ENCODE measurements at regions not wholly inside any gene's neighbourhood (a gene's known extent, or its start where the extent isn't known, plus 50 kb on each side); places are given as distances from the start of the nearest gene placed in this dataset.
"Not testable (repeated sequence)": the region's sequence is repeated elsewhere in the genome, so short reads cannot be mapped to it uniquely, and the experiment has no call there.

GRCh38 chr2:187890690-187891089 lies 336.5 kb upstream of the TFPI start:
- no peak for DNase-seq (ENCODE audit: missing footprints)
- no peak for ATAC-seq
- intact Hi-C loops (cut with DNase I) = no loop called here

GRCh38 chr2:187900021-187900420 lies 345.8 kb upstream of the TFPI start:
- no peak for DNase-seq (ENCODE audit: missing footprints)
- intact Hi-C loops (cut with DNase I) = no loop called here
- ATAC-seq = no peak

GRCh38 chr2:187906021-187906420 lies 351.8 kb upstream of the TFPI start:
- DNase-seq (ENCODE audit: missing footprints) (no peak), ATAC-seq (no peak)
- intact Hi-C loops (cut with DNase I) = no loop called here

- intact Hi-C loops (cut with DNase I) = not testable (repeated sequence)
Measured at GRCh38 chr2:187910922-187911321, 356.7 kb upstream of the TFPI start.

GRCh38 chr2:187912950-187913349 lies 358.7 kb upstream of the TFPI start:
- no peak for ATAC-seq
- intact Hi-C loops (cut with DNase I) = no loop called here
- DNase-seq (ENCODE audit: missing footprints) = no peak

More at GRCh38 chr2:187910922-187911321, 356.7 kb upstream of the TFPI start:
- ATAC-seq; DNase-seq (ENCODE audit: missing footprints): not testable (repeated sequence)

GRCh38 chr2:187915810-187916209 lies 361.6 kb upstream of the TFPI start:
- DNase-seq (ENCODE audit: missing footprints) = no peak
- intact Hi-C loops (cut with DNase I) = no loop called here
- no peak for ATAC-seq

- ATAC-seq (no peak), DNase-seq (ENCODE audit: missing footprints) (no peak)
- intact Hi-C loops (cut with DNase I) = no loop called here
Measured at GRCh38 chr2:187916799-187917198, 362.6 kb upstream of the TFPI start.

- intact Hi-C loops (cut with DNase I) = no loop called here
- no peak for ATAC-seq
Measured at GRCh38 chr2:187917535-187917934, 363.3 kb upstream of the TFPI start.

GRCh38 chr2:187918996-187919821 lies 365.0 kb upstream of the TFPI start:
- no peak for ATAC-seq
- DNase-seq (ENCODE audit: missing footprints) = no peak
- intact Hi-C loops (cut with DNase I) = no loop called here

More at GRCh38 chr2:187917535-187917934, 363.3 kb upstream of the TFPI start:
- no peak for DNase-seq (ENCODE audit: missing footprints)

GRCh38 chr2:187920511-187920910 lies 366.3 kb upstream of the TFPI start:
- DNase-seq (ENCODE audit: missing footprints) (no peak), ATAC-seq (no peak)
- intact Hi-C loops (cut with DNase I) = no loop called here

- DNase-seq (ENCODE audit: missing footprints) = no peak
- ATAC-seq = no peak
- intact Hi-C loops (cut with DNase I) = no loop called here
Measured at GRCh38 chr2:187922846-187923245, 368.6 kb upstream of the TFPI start.

- DNase-seq (ENCODE audit: missing footprints) = no peak
- ATAC-seq = no peak
- intact Hi-C loops (cut with DNase I) = no loop called here
Measured at GRCh38 chr2:187924293-187924692, 367.4 kb upstream of the GULP1 start.

GRCh38 chr2:187934236-187934635 lies 357.4 kb upstream of the GULP1 start:
- peak; percentile 37 for ATAC-seq
- no peak for DNase-seq (ENCODE audit: missing footprints)
- intact Hi-C loops (cut with DNase I) = no loop called here

GRCh38 chr2:187934692-187935091 lies 357.0 kb upstream of the GULP1 start:
- DNase-seq (ENCODE audit: missing footprints) = no peak
- ATAC-seq = peak; percentile 52
- intact Hi-C loops (cut with DNase I) = no loop called here

- ATAC-seq (peak; percentile 13), DNase-seq (ENCODE audit: missing footprints) (no peak)
- intact Hi-C loops (cut with DNase I) = no loop called here
Measured at GRCh38 chr2:187935126-187935525, 356.5 kb upstream of the GULP1 start.

- intact Hi-C loops (cut with DNase I) = no loop called here
- DNase-seq (ENCODE audit: missing footprints) (no peak), ATAC-seq (no peak)
Measured at GRCh38 chr2:187936228-187936627, 355.4 kb upstream of the GULP1 start.

GRCh38 chr2:187939180-187939579 lies 352.5 kb upstream of the GULP1 start:
- ATAC-seq = no peak
- intact Hi-C loops (cut with DNase I) = no loop called here
- no peak for DNase-seq (ENCODE audit: missing footprints)

- intact Hi-C loops (cut with DNase I) = no loop called here
- DNase-seq (ENCODE audit: missing footprints) (no peak), ATAC-seq (peak; percentile 87)
Measured at GRCh38 chr2:187942876-187943275, 348.8 kb upstream of the GULP1 start.

GRCh38 chr2:187943772-187944369 lies 347.8 kb upstream of the GULP1 start:
- no peak for ATAC-seq
- no peak for DNase-seq (ENCODE audit: missing footprints)
- intact Hi-C loops (cut with DNase I) = no loop called here

GRCh38 chr2:187949859-187950258 lies 341.8 kb upstream of the GULP1 start:
- ATAC-seq (no peak), DNase-seq (ENCODE audit: missing footprints) (no peak)
- intact Hi-C loops (cut with DNase I) = no loop called here

All from Right ventricle myocardium inferior (tissue), 1 donor.